ENCODE measurements at regions not wholly inside any gene's neighbourhood (a gene's known extent, or its start where the extent isn't known, plus 50 kb on each side); places are given as distances from the start of the nearest gene placed in this dataset.

GRCh38 chr11:15707971-15708370 lies 593.2 kb downstream of the INSC start:
- DNase-seq: no peak

GRCh38 chr11:15710580-15711275 lies 596.0 kb downstream of the INSC start:
- DNase-seq: no peak

- DNase-seq: no peak
Measured at GRCh38 chr11:15711311-15711710, 596.6 kb downstream of the INSC start.

GRCh38 chr11:15714641-15715399 lies 600.1 kb downstream of the INSC start:
- no peak for DNase-seq

- DNase-seq: no peak
Measured at GRCh38 chr11:15716550-15716949, 601.8 kb downstream of the INSC start.

- no peak for DNase-seq
Measured at GRCh38 chr11:15720460-15720859, 605.7 kb downstream of the INSC start.

- DNase-seq: no peak
Measured at GRCh38 chr11:15723966-15724365, 609.2 kb downstream of the INSC start.

- no peak for DNase-seq
Measured at GRCh38 chr11:15724601-15725000, 609.9 kb downstream of the INSC start.

- DNase-seq: no peak
Measured at GRCh38 chr11:15725246-15725645, 610.5 kb downstream of the INSC start.

GRCh38 chr11:15726221-15726746 lies 611.6 kb downstream of the INSC start:
- DNase-seq: no peak

GRCh38 chr11:15726893-15727519 lies 612.3 kb downstream of the INSC start:
- no peak for DNase-seq

- no peak for DNase-seq
Measured at GRCh38 chr11:15727520-15727914, 612.8 kb downstream of the INSC start.

GRCh38 chr11:15728207-15728606 lies 613.5 kb downstream of the INSC start:
- no peak for DNase-seq

- no peak for DNase-seq
Measured at GRCh38 chr11:15730263-15730994, 615.7 kb downstream of the INSC start.

- DNase-seq: no peak
Measured at GRCh38 chr11:15730995-15731385, 616.3 kb downstream of the INSC start.

GRCh38 chr11:15735706-15736105 lies 620.6 kb downstream of the SOX6 start:
- no peak for DNase-seq

- no peak for DNase-seq
Measured at GRCh38 chr11:15737320-15737719, 619.0 kb downstream of the SOX6 start.

GRCh38 chr11:15738931-15739330 lies 617.4 kb downstream of the SOX6 start:
- DNase-seq: no peak

- no peak for DNase-seq
Measured at GRCh38 chr11:15742626-15743519, 613.5 kb downstream of the SOX6 start.

GRCh38 chr11:15744693-15745092 lies 611.7 kb downstream of the SOX6 start:
- DNase-seq: no peak

GRCh38 chr11:15745266-15745665 lies 611.1 kb downstream of the SOX6 start:
- no peak for DNase-seq

- DNase-seq: no peak
Measured at GRCh38 chr11:15747671-15748070, 608.7 kb downstream of the SOX6 start.
